HCT116 (cell line): ENCODE measurements at regions not wholly inside any gene's neighbourhood (a gene's known extent, or its start where the extent isn't known, plus 50 kb on each side); places are given as distances from the start of the nearest gene placed in this dataset.

Source experiments
- ATAC-seq: fragments of 200-7000 bp; cut with Tn5 transposase; 2 replicates; pipeline ENCODE4 v1.9.1; 2020; ENCODE audit warnings: mild to moderate bottlenecking, moderate library complexity
- BruUV-seq: library from RNA; stranded (reverse); fragments of 400-500 nt; replicated peaks from 2 replicates; lab custom pipeline; 2021; lab: Mats Ljungman, UMichigan
- CTCF ChIA-PET: fragments of 300-600 bp; sonication (Branson Sonifier 250); formaldehyde crosslinking; loops from one replicate; lab custom pipeline; 2021; ENCODE audit warnings: antibody characterized with exemption; lab: Charles Lee
- POLR2A ChIA-PET: fragments of 300-600, 350-600 bp; sonication (Branson Sonifier 250); formaldehyde crosslinking; loops from one replicate; lab custom pipeline; 2021; ENCODE audit warnings: antibody characterized with exemption; lab: Charles Lee
- RAD21 ChIA-PET, 2 experiments: fragments of 300-600 bp; sonication (Branson Sonifier 250); formaldehyde crosslinking; loops; one replicate each; lab custom pipeline; 2023; ENCODE audit warnings: low total read pairs in 2 of 2; ENCODE audit not compliant: uncharacterized antibody in 2 of 2, unreplicated experiment in 2 of 2, low non-redundant PET in 1 of 2; lab: Charles Lee
- DNase-seq: peaks from one replicate; pipeline ENCODE4 v3.0.0-alpha.2; 2010; ENCODE audit warnings: low read depth, low spot score
- H2AFZ ChIP-seq: fragments of 200-600 bp; shearing (Covaris generic), sonication (generic); 2 replicates; pipeline ENCODE4 v1.6.1; 2017; ENCODE audit warnings: low read depth, mixed run types, mixed read lengths, antibody characterized with exemption, low read length; ENCODE audit not compliant: poor library complexity, severe bottlenecking
- H3K27ac ChIP-seq: 2 replicates; pipeline ENCODE4 v1.5.1; 2012; ENCODE audit warnings: low read depth, low read length
- H3K27me3 ChIP-seq: fragments of 200-600 bp; sonication (generic); 2 replicates; pipeline ENCODE4 v1.6.1; 2016; ENCODE audit warnings: mixed run types, low read length, mixed read lengths; ENCODE audit not compliant: insufficient read depth
- H3K36me3 ChIP-seq, 2 experiments: fragments of 200-500 bp in 1 of 2; fragments of 200-600 bp in 1 of 2; sonication (Bioruptor generic) in 1 of 2; sonication (generic) in 1 of 2; 2 replicates each; pipeline versions ENCODE4 v1.5.1 to v1.6.1; 2014 to 2016; ENCODE audit warnings: low read length in 2 of 2, inconsistent platforms in 1 of 2, mixed read lengths in 1 of 2, mixed run types in 1 of 2; ENCODE audit not compliant: insufficient read depth in 2 of 2, control insufficient read depth in 1 of 2
- H3K4me1 ChIP-seq, 2 experiments: fragments of 200-600 bp in 1 of 2; sonication (generic) in 1 of 2; 2 replicates each; pipeline versions ENCODE4 v1.5.1 to v1.6.1; 2012 to 2017; ENCODE audit warnings: low read length in 2 of 2, inconsistent platforms in 1 of 2, mild to moderate bottlenecking in 1 of 2, mixed read lengths in 1 of 2, mixed run types in 1 of 2, moderate library complexity in 1 of 2; ENCODE audit not compliant: insufficient read depth in 2 of 2, control insufficient read depth in 1 of 2
- H3K4me2 ChIP-seq: fragments of 200-600 bp; sonication (generic); 2 replicates; pipeline ENCODE4 v1.6.1; 2017; ENCODE audit warnings: mixed run types, low read length, mixed read lengths
- H3K4me3 ChIP-seq, 2 experiments: fragments of 200-600 bp in 1 of 2; sonication (generic) in 1 of 2; replicated peaks in 1 of 2; 2 replicates each; pipeline ENCODE4 v1.5.1; 2011 to 2016; ENCODE audit warnings: low read length in 2 of 2, control low read depth in 1 of 2, low read depth in 1 of 2, mild to moderate bottlenecking in 1 of 2, mixed read lengths in 1 of 2, mixed run types in 1 of 2
- H3K79me2 ChIP-seq: fragments of 200-600 bp; sonication (generic); 2 replicates; pipeline ENCODE4 v1.6.1; 2017; ENCODE audit warnings: mild to moderate bottlenecking, mixed run types, low read length, moderate library complexity, mixed read lengths; ENCODE audit not compliant: insufficient read depth
- H3K9ac ChIP-seq: fragments of 200-600 bp; sonication (generic); 2 replicates; pipeline ENCODE4 v1.6.1; 2016; ENCODE audit warnings: low read length, mixed read lengths
- H3K9me2 ChIP-seq: fragments of 200-600 bp; sonication (generic), shearing (Covaris generic); 2 replicates; pipeline ENCODE4 v1.6.1; 2017; ENCODE audit warnings: mixed run types, mild to moderate bottlenecking, moderate library complexity; ENCODE audit not compliant: insufficient read depth
- H3K9me3 ChIP-seq, 2 experiments: fragments of 200-500 bp in 1 of 2; fragments of 200-600 bp in 1 of 2; sonication (Bioruptor generic) in 1 of 2; sonication (generic) in 1 of 2; 2 replicates each; pipeline ENCODE4 v1.6.1; 2014 to 2017; ENCODE audit warnings: low read length in 2 of 2, mixed read lengths in 2 of 2, inconsistent platforms in 1 of 2, low read depth in 1 of 2, mild to moderate bottlenecking in 1 of 2, mixed run types in 1 of 2, moderate library complexity in 1 of 2; ENCODE audit not compliant: control insufficient read depth in 1 of 2, insufficient read depth in 1 of 2
- H4K20me1 ChIP-seq: fragments of 200-600 bp; sonication (generic), shearing (Covaris generic); 2 replicates; pipeline ENCODE4 v1.6.1; 2017; ENCODE audit warnings: mixed run types, mild to moderate bottlenecking, moderate library complexity; ENCODE audit not compliant: insufficient read depth
- CBX3 ChIP-seq: IDR thresholded peaks from 2 replicates; pipeline ENCODE4 v1.6.1; 2012; ENCODE audit warnings: low read depth
- CEBPB ChIP-seq: IDR thresholded peaks from 2 replicates; pipeline ENCODE4 v1.6.1; 2012; ENCODE audit warnings: low read depth
- EZH2 ChIP-seq: fragments of 200-600 bp; sonication (generic); IDR thresholded peaks from 2 replicates; pipeline ENCODE4 v1.6.1; 2017; ENCODE audit warnings: antibody characterized with exemption, mixed run types
- EZH2phosphoT487 ChIP-seq: fragments of 200-600 bp; IDR thresholded peaks from 2 replicates; pipeline ENCODE4 v1.6.1; 2018; ENCODE audit warnings: antibody characterized with exemption, borderline replicate concordance
- FOSL1 ChIP-seq: IDR thresholded peaks from 2 replicates; pipeline ENCODE4 v1.6.1; 2012; ENCODE audit warnings: low read depth
- POLR2A ChIP-seq: IDR thresholded peaks from 2 replicates; pipeline ENCODE4 v1.7.0; 2011; ENCODE audit warnings: borderline replicate concordance; ENCODE audit not compliant: insufficient read depth, insufficient read length; ENCODE audit errors: extremely low read depth
- POLR2AphosphoS5 ChIP-seq: IDR thresholded peaks from 2 replicates; pipeline ENCODE4 v1.6.1; 2011; ENCODE audit warnings: mild to moderate bottlenecking, low read depth, low read length, moderate library complexity
- SIN3A ChIP-seq: IDR thresholded peaks from 2 replicates; pipeline ENCODE4 v1.6.1; 2012; ENCODE audit warnings: low read depth
- SP1 ChIP-seq: IDR thresholded peaks from 2 replicates; pipeline ENCODE4 v1.6.1; 2012; ENCODE audit warnings: low read depth
- SRF ChIP-seq: IDR thresholded peaks from 2 replicates; pipeline ENCODE4 v1.6.1; 2012; ENCODE audit warnings: low read depth
- ZBTB33 ChIP-seq: IDR thresholded peaks from 2 replicates; pipeline ENCODE4 v1.6.1; 2011; ENCODE audit warnings: mild to moderate bottlenecking, low read length, moderate library complexity; ENCODE audit not compliant: insufficient replicate concordance; ENCODE audit errors: extremely low read depth
- ZFX ChIP-seq: fragments of 450-650 bp; IDR thresholded peaks from 2 replicates; pipeline ENCODE4 v1.6.1; 2017
- ZNF274 ChIP-seq: fragments of 200-500 bp; sonication (Bioruptor generic); IDR thresholded peaks from 2 replicates; pipeline ENCODE4 v1.6.1; 2014; ENCODE audit warnings: mild to moderate bottlenecking, low read depth, low read length, inconsistent platforms
- intact Hi-C: fragments of 100-400 bp; cut with micrococcal nuclease; formaldehyde crosslinking; loops from 2 replicates; pipeline ENCODE4 v1.10.0; 2022

DNA sequence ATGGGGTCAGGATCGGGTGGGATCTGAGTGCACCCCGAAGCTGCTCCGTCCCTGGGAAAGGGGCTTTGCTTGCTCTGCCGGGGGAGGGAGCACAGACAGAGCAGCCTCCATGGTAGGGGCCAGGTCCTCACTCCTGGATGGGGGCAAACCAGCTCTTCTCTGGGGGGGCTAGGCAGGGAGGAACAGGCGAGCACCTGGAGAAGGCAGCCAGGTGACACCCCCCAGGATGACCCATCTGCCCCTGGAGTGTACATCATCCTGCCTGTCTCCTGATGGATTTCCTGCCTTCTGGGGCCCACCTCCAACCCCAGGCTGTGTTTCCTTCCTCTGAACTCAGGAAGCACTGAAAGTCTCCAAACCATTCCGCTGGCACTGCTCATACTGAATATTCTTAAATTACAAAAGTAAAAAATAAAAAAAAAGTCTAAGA lies 248.0 kb downstream of the RHOU start:
- Histone ChIP-seq H3K79me2 (no peaks in the 10 kb centered on the region), H4K20me1 (no peaks in the 10 kb centered on the region), H2AFZ (no peak overlapping the region), H3K9ac (no peak overlapping the region), H3K9me2 (no peaks in the 10 kb centered on the region), H3K9me3 (no peaks in the 10 kb centered on the region), H3K4me2 (no peak overlapping the region), H3K27ac (no peak overlapping the region), H3K4me1 (no peaks in the 10 kb centered on the region), H3K36me3 (no peaks in the 10 kb centered on the region), H3K27me3 (no peaks in the 10 kb centered on the region), H3K4me3 (no peak overlapping the region)
- no TSS peak for BruUV-seq
- intact Hi-C loops, result no loop called here
- DNase-seq (no peak), ATAC-seq (no peak)
- POLR2A ChIA-PET, result no interaction called here
- TF ChIP-seq SIN3A (no peak), ZNF274 (no peak), EZH2phosphoT487 (no peak), FOSL1 (no peak), CBX3 (no peak), EZH2 (no peak), ZBTB33 (no peak), ZFX (no peak), CEBPB (no peak), POLR2AphosphoS5 (no peak), POLR2A (no peak), SP1 (no peak), SRF (no peak)
- RAD21 ChIA-PET, result no interaction called here
- CTCF ChIA-PET, result no interaction called here
